22Rv1 (cell line): ENCODE measurements at regions not wholly inside any gene's neighbourhood (a gene's known extent, or its start where the extent isn't known, plus 50 kb on each side); places are given as distances from the start of the nearest gene placed in this dataset.

Experiments used
- H3K27ac ChIP-seq: fragments of 450-650 bp; 2 replicates; pipeline ENCODE4 v1.5.1; 2017
- CTCF ChIP-seq: fragments of 450-650 bp; IDR thresholded peaks from 2 replicates; pipeline ENCODE4 v1.5.1; 2017; ENCODE audit warnings: mild to moderate bottlenecking
- ZFX ChIP-seq: fragments of 450-650 bp; IDR thresholded peaks from 2 replicates; pipeline ENCODE4 v1.6.1; 2017; ENCODE audit warnings: antibody characterized with exemption, borderline replicate concordance

- H3K27ac ChIP-seq = no peak overlapping the region
- TF ChIP-seq CTCF (no peak), ZFX (no peak)
Observed at GRCh38 chr2:57396355-57397098, 650.1 kb upstream of the VRK2 start.

- H3K27ac ChIP-seq = no peak overlapping the region
- TF ChIP-seq CTCF (no peak), ZFX (no peak)
Observed at GRCh38 chr2:57397550-57398360, 648.9 kb upstream of the VRK2 start.

- TF ChIP-seq CTCF (no peak), ZFX (no peak)
- no peak overlapping the region for H3K27ac ChIP-seq
Observed at GRCh38 chr2:57399057-57399456, 647.5 kb upstream of the VRK2 start.

- TF ChIP-seq ZFX (no peak), CTCF (no peak)
Observed at GRCh38 chr2:57402096-57402495, 644.5 kb upstream of the VRK2 start.

GRCh38 chr2:57402755-57403154 lies 643.9 kb upstream of the VRK2 start:
- H3K27ac ChIP-seq = no peak overlapping the region
- no peak for TF ChIP-seq ZFX
- no peak for TF ChIP-seq CTCF

More at GRCh38 chr2:57402096-57402495, 644.5 kb upstream of the VRK2 start:
- H3K27ac ChIP-seq = no peak overlapping the region

- TF ChIP-seq ZFX (no peak), CTCF (no peak)
- no peak overlapping the region for H3K27ac ChIP-seq
Observed at GRCh38 chr2:57407772-57408201, 638.8 kb upstream of the VRK2 start.

- no peak overlapping the region for H3K27ac ChIP-seq
- no peak for TF ChIP-seq ZFX
- no peak for TF ChIP-seq CTCF
Observed at GRCh38 chr2:57408587-57408986, 638.0 kb upstream of the VRK2 start.
